ENCODE measurements at regions not wholly inside any gene's neighbourhood (a gene's known extent, or its start where the extent isn't known, plus 50 kb on each side); places are given as distances from the start of the nearest gene placed in this dataset.

- Mint-ChIP-seq H3K9me3 (ENCODE audit: insufficient read depth) (no peaks in the 10 kb centered on the region), H3K4me1 (ENCODE audit: low read depth) (peaks cover 9% of the 10 kb centered on the region), H3K36me3 (ENCODE audit: low read depth) (no peaks in the 10 kb centered on the region), H3K27ac (no peak overlapping the region), H3K4me3 (no peak overlapping the region), H3K27me3 (ENCODE audit: low read depth) (no peaks in the 10 kb centered on the region)
- DNase-seq = no peak
- POLR2A ChIA-PET = interaction anchor here (0.6 kb wide), 1 partner anchor 376 kb away, joined by 3 read pairs; no protein-coding TSS in a partner anchor
- no peak for ATAC-seq
- CTCF ChIA-PET = interaction anchor here (0.8 kb wide), 1 partner anchor 25 kb away, joined by 4 read pairs; no protein-coding TSS in a partner anchor
Measured at GRCh38 chr3:13266005-13266404, 154.1 kb downstream of the NUP210 start.

DNA sequence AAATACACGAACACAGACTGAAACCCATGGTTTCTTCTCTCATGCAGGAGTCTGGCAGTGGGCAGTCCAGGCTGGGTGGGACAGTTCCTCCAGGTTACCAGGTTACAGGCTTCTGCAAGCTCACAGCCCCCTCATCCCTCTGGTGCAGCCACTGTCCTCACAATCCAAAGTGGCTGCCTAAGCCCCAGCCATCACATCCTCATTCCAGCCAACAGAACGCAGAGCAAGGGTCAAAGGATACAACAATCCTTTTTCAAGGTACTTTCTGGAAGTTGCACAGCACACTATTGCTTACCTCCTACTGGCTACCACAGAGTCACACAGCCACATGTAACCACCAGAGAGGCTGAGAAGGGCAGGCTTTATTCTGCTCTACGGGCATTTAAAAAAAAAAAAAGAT, 154.6 kb downstream of the NUP210 start:
- Mint-ChIP-seq H3K36me3 (ENCODE audit: low read depth) (no peaks in the 10 kb centered on the region), H3K4me1 (ENCODE audit: low read depth) (peaks cover 9% of the 10 kb centered on the region), H3K9me3 (ENCODE audit: insufficient read depth) (no peaks in the 10 kb centered on the region), H3K27me3 (ENCODE audit: low read depth) (no peaks in the 10 kb centered on the region), H3K27ac (no peak overlapping the region), H3K4me3 (no peak overlapping the region)
- DNase-seq = no peak
- POLR2A ChIA-PET = no interaction called here
- no peak for ATAC-seq
- CTCF ChIA-PET = interaction anchor here (0.8 kb wide), 1 partner anchor 26 kb away, joined by 4 read pairs; no protein-coding TSS in a partner anchor

- H3K4me3 Mint-ChIP-seq = no peak overlapping the region
- no peaks in the 10 kb centered on the region for H3K9me3 Mint-ChIP-seq (ENCODE audit: insufficient read depth)
- H3K27me3 Mint-ChIP-seq (ENCODE audit: low read depth) = no peaks in the 10 kb centered on the region
- ChIA-PET CTCF (no interaction called here), POLR2A (no interaction called here)
- H3K4me1 Mint-ChIP-seq (ENCODE audit: low read depth) = peaks cover 9% of the 10 kb centered on the region
- no peak for DNase-seq
- no peak overlapping the region for H3K27ac Mint-ChIP-seq
- ATAC-seq = no peak
- no peaks in the 10 kb centered on the region for H3K36me3 Mint-ChIP-seq (ENCODE audit: low read depth)
Measured at GRCh38 chr3:13265016-13265415, 155.1 kb downstream of the NUP210 start.

GRCh38 chr3:13264468-13264795, 155.7 kb downstream of the NUP210 start:
- CTCF ChIA-PET = no interaction called here
- peaks cover 9% of the 10 kb centered on the region for H3K4me1 Mint-ChIP-seq (ENCODE audit: low read depth)

DNA sequence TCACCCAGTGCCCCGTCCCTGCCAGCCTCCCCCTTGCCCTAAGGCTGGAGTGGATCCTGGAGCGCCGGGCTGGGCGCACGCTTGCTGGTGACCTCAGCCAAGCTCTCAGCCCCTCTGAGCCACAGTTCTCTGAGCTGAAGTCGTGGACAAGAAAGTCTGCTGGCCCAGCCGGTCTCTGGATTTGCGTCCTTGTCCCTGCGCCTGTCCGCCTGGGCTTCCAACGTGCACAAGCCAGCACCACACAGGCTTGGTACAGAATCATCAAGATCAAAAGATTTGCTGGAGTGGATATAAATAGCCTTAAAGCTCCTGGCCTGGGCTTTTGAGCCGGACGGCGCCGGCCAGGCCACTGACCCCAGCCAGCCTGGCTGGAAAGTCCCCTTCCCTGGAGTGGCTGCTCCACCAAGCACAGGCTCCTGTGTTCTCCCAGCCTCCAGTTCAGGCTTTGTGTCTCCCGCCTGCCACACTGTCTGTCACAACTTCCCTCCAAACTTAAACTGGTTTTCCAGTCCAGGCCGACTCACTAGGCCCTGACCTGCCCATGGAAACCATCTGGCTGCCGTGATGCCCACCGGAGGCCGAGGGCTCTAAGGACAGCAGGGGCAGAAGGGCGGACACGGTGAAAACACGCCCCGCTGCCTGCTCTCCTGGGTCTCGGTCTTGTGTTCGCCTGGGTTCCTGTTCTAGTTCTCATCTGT, 156.2 kb downstream of the NUP210 start:
- ATAC-seq (no peak), DNase-seq (no peak)
- H3K27ac Mint-ChIP-seq = no peak overlapping the region
- CTCF ChIA-PET = no interaction called here
- H3K27me3 Mint-ChIP-seq (ENCODE audit: low read depth) = no peaks in the 10 kb centered on the region
- no peaks in the 10 kb centered on the region for H3K36me3 Mint-ChIP-seq (ENCODE audit: low read depth)
- H3K9me3 Mint-ChIP-seq (ENCODE audit: insufficient read depth) = no peaks in the 10 kb centered on the region
- H3K4me3 Mint-ChIP-seq = no peak overlapping the region
- peaks cover 9% of the 10 kb centered on the region for H3K4me1 Mint-ChIP-seq (ENCODE audit: low read depth)
- POLR2A ChIA-PET = no interaction called here

More at GRCh38 chr3:13264468-13264795, 155.7 kb downstream of the NUP210 start:
- no peaks in the 10 kb centered on the region for H3K36me3 Mint-ChIP-seq (ENCODE audit: low read depth)
- no peak for ATAC-seq
- H3K27ac Mint-ChIP-seq = no peak overlapping the region
- no peak overlapping the region for H3K4me3 Mint-ChIP-seq
- H3K27me3 Mint-ChIP-seq (ENCODE audit: low read depth) = no peaks in the 10 kb centered on the region
- no peak for DNase-seq
- POLR2A ChIA-PET = no interaction called here
- H3K9me3 Mint-ChIP-seq (ENCODE audit: insufficient read depth) = no peaks in the 10 kb centered on the region

GRCh38 chr3:13262493-13263211, 157.5 kb downstream of the NUP210 start:
- no peak overlapping the region for H3K27ac Mint-ChIP-seq
- H3K4me3 Mint-ChIP-seq = no peak overlapping the region
- DNase-seq = peak; percentile 41
- no peaks in the 10 kb centered on the region for H3K9me3 Mint-ChIP-seq (ENCODE audit: insufficient read depth)
- peaks cover 9% of the 10 kb centered on the region for H3K4me1 Mint-ChIP-seq (ENCODE audit: low read depth)
- H3K36me3 Mint-ChIP-seq (ENCODE audit: low read depth) = no peaks in the 10 kb centered on the region
- POLR2A ChIA-PET = no interaction called here
- no peak for ATAC-seq
- CTCF ChIA-PET = interaction anchor here (1.4 kb wide), 1 partner anchor 10 kb away, joined by 6 read pairs; no protein-coding TSS in a partner anchor
- H3K27me3 Mint-ChIP-seq (ENCODE audit: low read depth) = no peaks in the 10 kb centered on the region

GRCh38 chr3:13261892-13262291, 158.2 kb downstream of the NUP210 start:
- no peak overlapping the region for H3K27ac Mint-ChIP-seq
- DNase-seq (no peak), ATAC-seq (no peak)
- H3K4me1 Mint-ChIP-seq (ENCODE audit: low read depth) = peaks cover 9% of the 10 kb centered on the region
- no peak overlapping the region for H3K4me3 Mint-ChIP-seq
- ChIA-PET POLR2A (no interaction called here), CTCF (interaction anchor here (1.2 to 1.4 kb wide), 2 partner anchors 10 to 169 kb away, joined by 5 to 6 read pairs; no protein-coding TSS in a partner anchor)
- H3K27me3 Mint-ChIP-seq (ENCODE audit: low read depth) = no peaks in the 10 kb centered on the region
- no peaks in the 10 kb centered on the region for H3K36me3 Mint-ChIP-seq (ENCODE audit: low read depth)
- no peaks in the 10 kb centered on the region for H3K9me3 Mint-ChIP-seq (ENCODE audit: insufficient read depth)

- H3K27ac Mint-ChIP-seq = no peak overlapping the region
- ChIA-PET CTCF (interaction anchor here (0.8 to 1.4 kb wide), 4 partner anchors 9 to 169 kb away, joined by 3 to 6 read pairs (median 4); no protein-coding TSS in a partner anchor), POLR2A (no interaction called here)
Measured at GRCh38 chr3:13261104-13261830, 158.9 kb downstream of the NUP210 start.

DNA sequence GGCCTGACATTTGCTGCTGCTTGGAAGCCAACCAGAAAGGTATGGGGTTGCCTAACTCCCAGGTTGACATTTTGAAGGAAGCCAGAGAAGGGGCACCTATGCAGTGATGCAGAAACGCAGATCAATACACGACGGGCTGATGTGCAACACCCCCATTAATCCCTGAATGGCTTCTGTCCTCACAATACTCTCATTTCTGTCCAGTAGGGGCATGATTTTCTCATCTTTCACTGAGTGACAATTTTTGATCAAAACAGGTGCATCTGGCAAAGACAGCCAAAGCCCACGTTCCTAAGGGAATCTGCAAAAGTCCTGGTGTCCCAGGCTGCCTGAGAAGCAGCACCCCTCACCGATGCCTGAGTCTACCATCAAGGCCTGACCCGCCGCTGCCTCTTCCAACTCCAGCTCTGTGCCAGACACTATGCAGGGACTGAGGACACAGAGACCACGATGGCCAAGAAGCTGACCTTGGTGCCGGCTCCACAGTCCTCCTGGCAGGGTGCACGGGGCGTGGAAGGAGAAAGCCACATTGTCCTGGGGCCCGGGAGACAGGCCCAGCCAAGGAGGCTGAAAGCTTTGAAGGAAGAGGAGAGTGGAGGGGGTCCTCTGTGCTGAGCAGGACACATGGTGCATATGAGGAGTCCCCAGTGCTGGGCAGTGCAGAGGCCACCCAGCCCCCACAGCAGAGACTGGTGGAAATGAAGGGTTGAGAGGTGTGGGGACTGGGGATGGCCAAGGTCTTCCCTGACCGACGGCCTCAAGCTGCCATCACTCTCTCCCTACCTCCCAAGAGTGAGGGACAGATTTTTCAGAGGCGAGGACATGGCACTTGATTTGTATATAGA, 159.6 kb downstream of the NUP210 start:
- ATAC-seq (no peak), DNase-seq (no peak)
- no peaks in the 10 kb centered on the region for H3K9me3 Mint-ChIP-seq (ENCODE audit: insufficient read depth)
- H3K27ac Mint-ChIP-seq = no peak overlapping the region
- H3K4me1 Mint-ChIP-seq (ENCODE audit: low read depth) = peaks cover 9% of the 10 kb centered on the region
- CTCF ChIA-PET = interaction anchor here (0.8 to 1.2 kb wide), 2 partner anchors 20 to 29 kb away, joined by 3 to 4 read pairs; no protein-coding TSS in a partner anchor
- H3K4me3 Mint-ChIP-seq = no peak overlapping the region
- H3K36me3 Mint-ChIP-seq (ENCODE audit: low read depth) = no peaks in the 10 kb centered on the region
- H3K27me3 Mint-ChIP-seq (ENCODE audit: low read depth) = no peaks in the 10 kb centered on the region
- POLR2A ChIA-PET = no interaction called here

More at GRCh38 chr3:13261104-13261830, 158.9 kb downstream of the NUP210 start:
- H3K9me3 Mint-ChIP-seq (ENCODE audit: insufficient read depth) = no peaks in the 10 kb centered on the region
- no peak overlapping the region for H3K4me3 Mint-ChIP-seq
- H3K36me3 Mint-ChIP-seq (ENCODE audit: low read depth) = no peaks in the 10 kb centered on the region
- ATAC-seq = no peak
- DNase-seq = no peak
- H3K27me3 Mint-ChIP-seq (ENCODE audit: low read depth) = no peaks in the 10 kb centered on the region
- peaks cover 9% of the 10 kb centered on the region for H3K4me1 Mint-ChIP-seq (ENCODE audit: low read depth)

GRCh38 chr3:13259831-13260230, 160.3 kb downstream of the NUP210 start:
- no peak overlapping the region for H3K4me3 Mint-ChIP-seq
- H3K36me3 Mint-ChIP-seq (ENCODE audit: low read depth) = no peaks in the 10 kb centered on the region
- no peak for DNase-seq
- ATAC-seq = no peak
- H3K27me3 Mint-ChIP-seq (ENCODE audit: low read depth) = no peaks in the 10 kb centered on the region
- POLR2A ChIA-PET = no interaction called here
- H3K4me1 Mint-ChIP-seq (ENCODE audit: low read depth) = peaks cover 9% of the 10 kb centered on the region
- no peaks in the 10 kb centered on the region for H3K9me3 Mint-ChIP-seq (ENCODE audit: insufficient read depth)
- no peak overlapping the region for H3K27ac Mint-ChIP-seq
- CTCF ChIA-PET = no interaction called here

DNA sequence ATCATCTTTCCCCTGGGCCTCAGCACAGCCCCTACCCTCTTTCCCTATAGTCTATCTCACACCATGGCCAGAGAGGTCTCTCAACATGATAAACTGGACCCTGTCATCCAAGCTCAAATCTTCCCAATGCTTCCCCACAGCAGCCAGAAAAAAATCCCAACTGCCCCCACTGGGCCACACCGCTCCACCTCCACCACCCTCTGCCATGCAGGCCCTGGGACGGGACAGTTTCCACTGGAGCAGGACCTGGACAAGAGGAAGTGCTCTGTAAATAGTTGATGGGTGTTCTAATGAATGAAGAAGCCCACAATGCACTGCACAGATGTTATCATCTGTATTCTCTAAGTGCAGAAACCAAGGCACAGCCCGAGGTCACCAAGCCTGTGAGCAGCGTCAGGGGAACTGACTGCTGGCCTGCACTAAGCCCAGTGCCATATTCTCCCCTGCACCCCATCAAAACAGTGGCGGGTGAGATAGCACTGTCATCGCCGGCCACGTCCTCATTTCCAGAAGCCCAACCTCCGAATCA, 161.1 kb downstream of the NUP210 start:
- DNase-seq = no peak
- CTCF ChIA-PET = no interaction called here
- no peak overlapping the region for H3K27ac Mint-ChIP-seq
- no peaks in the 10 kb centered on the region for H3K9me3 Mint-ChIP-seq (ENCODE audit: insufficient read depth)
- no peak overlapping the region for H3K4me3 Mint-ChIP-seq
- peaks cover 9% of the 10 kb centered on the region for H3K4me1 Mint-ChIP-seq (ENCODE audit: low read depth)
- no peaks in the 10 kb centered on the region for H3K27me3 Mint-ChIP-seq (ENCODE audit: low read depth)
- H3K36me3 Mint-ChIP-seq (ENCODE audit: low read depth) = no peaks in the 10 kb centered on the region
- POLR2A ChIA-PET = no interaction called here
- no peak for ATAC-seq
